Muscle of back (tissue), 3 donors: ENCODE measurements at regions not wholly inside any gene's neighbourhood (a gene's known extent, or its start where the extent isn't known, plus 50 kb on each side); places are given as distances from the start of the nearest gene placed in this dataset.

Experiments used
- DNase-seq, 3 donors: peaks; one replicate each; pipeline versions ENCODE4 v3.0.0 to v3.0.0-alpha.2; 2013

DNA sequence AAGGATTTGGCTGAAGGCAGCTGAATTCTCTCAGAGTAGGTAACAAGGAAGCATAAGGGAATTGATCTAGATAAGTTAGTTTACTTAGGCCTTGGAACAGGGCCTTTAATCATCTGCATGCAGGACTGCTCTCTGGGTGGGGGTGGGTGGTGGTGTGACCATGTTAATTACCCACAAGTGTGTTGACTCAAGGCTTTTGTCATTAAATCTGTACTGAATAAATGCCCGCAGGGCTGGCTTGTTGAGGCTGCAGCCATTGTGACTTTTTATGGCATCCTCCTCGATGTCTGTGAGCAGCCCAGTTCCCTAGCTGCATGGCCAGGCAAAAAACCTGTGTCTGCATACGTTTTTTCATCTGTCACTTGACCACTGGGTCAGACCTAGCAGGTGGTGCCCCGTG, 63.5 kb upstream of the ASCC3 start:
- no peak for DNase-seq

- no peak for DNase-seq
Measured at GRCh38 chr6:100946021-100946540, 65.0 kb upstream of the ASCC3 start.

DNA sequence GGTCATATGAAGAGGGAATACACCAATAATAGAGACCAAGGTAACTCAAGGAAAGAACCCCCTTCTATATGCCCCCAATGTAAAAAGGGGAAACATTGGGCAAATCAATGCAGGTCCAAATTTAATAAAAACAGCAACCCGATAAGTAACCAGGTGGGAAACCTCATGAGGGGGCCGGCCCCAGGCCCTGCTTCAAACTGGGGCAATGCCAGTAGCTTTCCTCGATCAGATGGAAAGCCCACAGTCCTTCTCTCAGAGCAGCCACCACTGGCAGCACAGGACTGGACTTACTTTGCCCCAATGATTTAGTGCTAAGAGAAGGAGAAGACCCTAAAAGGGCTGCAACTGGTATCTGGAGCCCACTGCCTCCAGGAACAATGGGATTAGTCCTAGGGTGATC, 65.6 kb upstream of the ASCC3 start:
- no peak for DNase-seq

DNA sequence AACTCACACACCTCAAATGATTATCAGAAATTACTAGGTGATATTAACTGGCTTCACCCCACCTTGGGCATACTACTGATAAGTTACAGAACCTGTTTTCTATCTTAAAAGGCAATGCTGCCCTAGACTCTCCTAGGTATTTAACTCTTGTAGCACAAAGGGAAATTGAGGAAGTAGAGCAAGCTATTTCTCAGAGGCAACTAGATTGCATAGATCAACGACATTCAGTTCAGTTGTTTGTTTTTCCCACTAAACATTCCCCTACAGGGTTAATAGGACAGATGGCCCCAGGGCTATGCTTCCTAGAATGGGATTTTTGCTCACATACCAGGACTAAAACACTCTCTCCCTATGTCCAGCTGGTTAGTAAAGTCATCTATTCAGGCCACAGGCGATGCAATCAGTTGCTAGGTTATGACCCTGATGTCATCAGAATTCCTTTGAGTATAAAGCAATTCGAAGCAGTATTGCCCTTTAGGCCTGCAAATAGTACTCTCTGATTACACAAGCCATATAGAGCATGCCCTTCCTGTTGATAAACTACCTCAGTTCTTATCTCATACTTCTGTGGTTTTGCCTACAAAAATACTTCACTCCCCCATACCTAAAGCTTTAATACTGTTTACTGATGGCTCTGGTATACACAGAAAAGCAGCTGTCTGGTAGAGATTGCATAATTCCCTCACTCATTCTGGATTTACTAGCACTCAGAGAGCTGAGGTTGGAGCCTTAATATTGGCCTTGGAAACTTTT, 67.4 kb upstream of the ASCC3 start:
- no peak for DNase-seq

- no peak for DNase-seq
Measured at GRCh38 chr6:100952006-100952405, 70.9 kb upstream of the ASCC3 start.

DNA sequence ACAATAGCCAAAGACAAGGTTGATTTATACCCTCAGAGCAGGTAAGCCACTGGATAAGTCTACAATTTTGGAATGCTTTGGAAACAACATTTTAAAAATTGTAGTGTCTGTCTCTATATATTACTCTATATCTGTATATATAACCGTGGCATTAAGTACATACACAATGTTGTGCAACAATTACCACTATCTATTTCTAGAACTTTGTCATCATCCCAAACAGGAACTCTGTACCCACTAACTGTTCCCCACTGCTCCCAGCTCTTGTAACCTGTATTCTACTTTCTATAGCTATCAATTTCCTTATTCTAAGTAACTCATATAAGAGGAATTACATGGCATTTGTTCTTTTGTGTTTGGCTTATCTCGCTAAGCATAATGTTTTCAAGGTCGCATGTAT, 78.2 kb upstream of the ASCC3 start:
- DNase-seq = no peak

DNA sequence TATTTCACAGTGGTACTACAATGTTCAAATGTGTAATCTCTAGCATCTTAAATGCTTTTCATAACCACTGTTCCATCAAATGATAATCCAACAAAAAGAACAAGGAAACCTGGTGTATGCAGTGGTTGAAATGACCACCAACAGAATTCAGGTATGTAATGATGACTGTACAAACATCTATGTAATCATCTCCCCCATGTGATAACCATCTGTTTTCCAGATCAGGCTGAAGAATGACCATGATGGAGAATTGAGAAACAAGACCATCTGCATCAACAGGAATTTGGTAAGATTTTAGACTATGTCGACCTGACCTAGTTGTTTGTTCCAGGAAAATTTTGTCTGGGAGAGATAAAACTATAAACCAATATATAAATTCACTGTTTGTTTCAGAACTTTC, 81.3 kb upstream of the ASCC3 start:
- DNase-seq = no peak

GRCh38 chr6:100965067-100965466, 83.9 kb upstream of the ASCC3 start:
- no peak for DNase-seq

DNA sequence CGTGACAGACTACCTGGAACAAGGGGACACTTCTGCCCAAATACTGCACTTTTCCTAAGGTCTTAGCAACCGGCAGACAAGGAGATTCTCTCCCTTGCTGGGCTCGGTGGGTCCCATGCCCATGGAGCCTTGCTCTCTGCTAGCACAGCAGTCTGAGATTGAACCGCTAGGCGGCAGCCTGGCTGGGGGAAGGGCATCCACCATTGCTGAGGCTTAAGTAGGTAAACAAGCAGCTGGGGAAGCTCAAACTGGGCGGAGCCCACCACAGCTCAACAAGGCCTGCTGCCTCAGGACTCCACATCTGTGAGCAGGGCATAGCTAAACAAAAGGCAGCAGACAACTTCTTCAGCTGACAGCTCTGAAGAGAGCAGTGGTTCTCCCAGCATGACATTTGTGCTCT, 87.8 kb upstream of the ASCC3 start:
- no peak for DNase-seq

GRCh38 chr6:100979267-100979666, 98.1 kb upstream of the ASCC3 start:
- DNase-seq = no peak

DNA sequence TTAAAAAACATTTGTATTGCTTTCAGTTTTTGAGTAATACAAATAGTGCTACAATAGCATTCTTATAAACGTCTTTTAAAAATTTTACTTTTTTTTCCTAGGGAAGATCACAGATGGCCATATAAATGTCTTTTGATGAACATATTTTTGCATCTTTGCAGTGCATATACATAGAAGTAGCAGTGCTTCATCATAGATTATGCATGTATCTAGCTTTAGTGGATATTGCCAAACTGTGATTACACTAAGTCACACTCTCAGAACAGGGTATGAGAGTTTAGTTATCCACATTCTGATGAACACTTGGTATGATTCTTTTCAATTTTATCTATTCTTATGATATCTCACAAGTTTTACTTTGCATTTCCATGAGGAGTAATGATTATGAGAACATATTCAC, 99.8 kb upstream of the ASCC3 start:
- no peak for DNase-seq

- DNase-seq = no peak
Measured at GRCh38 chr6:100986921-100987320, 105.8 kb upstream of the ASCC3 start.

- DNase-seq = no peak
Measured at GRCh38 chr6:100987556-100987955, 106.4 kb upstream of the ASCC3 start.

DNA sequence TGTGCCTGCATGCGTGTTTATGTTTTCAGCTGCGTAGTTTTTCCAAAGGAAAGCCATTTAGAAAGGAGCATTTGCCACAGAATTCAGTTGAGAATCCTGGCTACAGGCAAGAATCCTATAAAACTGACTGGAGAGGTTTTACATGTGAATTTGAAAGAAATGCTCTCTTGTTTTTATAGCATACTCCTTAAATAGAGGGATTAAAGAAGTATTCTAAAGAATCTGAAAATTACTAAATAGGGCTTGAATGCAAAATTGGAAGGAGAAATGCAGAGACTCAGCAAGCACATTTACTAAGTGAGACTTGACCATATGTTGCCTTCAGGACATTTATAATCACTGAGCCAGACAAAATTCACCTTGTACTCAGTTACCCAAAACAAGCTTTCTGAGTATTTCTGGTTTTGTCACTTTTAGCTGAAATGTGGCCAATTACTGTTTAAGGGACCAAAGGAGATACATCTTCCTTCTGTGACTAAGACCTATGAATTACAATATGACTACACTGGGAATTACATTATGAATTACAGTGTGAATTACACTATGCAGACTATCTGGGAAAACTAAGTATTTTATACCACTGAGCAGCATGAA, 107.4 kb upstream of the ASCC3 start:
- DNase-seq = no peak

- no peak for DNase-seq
Measured at GRCh38 chr6:100990070-100990469, 108.9 kb upstream of the ASCC3 start.

DNA sequence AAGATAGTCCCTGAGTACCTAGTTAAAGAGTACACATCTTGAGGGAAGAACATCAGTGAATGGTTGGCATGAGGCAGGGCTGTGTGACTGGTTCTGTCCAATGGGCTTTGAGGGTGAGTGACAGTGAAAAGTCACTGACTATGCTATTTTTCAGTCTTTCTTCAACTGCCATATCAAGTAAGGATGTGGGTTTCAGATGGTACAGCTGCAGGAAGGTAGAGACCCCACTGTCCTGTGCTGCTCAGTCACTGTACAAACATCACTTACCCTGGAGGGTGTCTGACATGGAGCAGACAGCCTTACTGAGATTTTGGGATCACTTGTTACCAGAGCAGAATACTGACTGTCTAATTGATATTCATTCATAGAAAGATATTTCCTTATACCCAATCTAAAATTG, 115.3 kb upstream of the ASCC3 start:
- no peak for DNase-seq

DNA sequence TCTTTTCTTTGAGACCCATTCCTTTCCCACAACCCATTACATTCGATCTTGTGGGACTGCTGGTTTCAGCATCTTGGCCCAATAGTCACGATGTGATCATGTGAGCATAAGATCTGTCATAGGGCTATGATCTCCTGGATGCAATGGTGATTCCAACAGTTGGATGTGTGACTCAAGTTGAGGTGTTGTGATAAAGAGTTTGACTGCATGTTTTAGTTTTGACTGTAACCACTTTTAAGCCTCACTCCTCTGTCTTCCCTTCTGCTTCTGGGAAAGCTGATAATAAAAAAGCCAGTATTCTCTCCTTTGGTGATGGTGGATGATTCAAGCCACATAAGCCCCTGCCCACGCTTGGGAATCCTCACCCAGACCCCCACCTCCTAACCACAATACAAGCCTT, 117.0 kb upstream of the ASCC3 start:
- DNase-seq = no peak

- DNase-seq = no peak
Measured at GRCh38 chr6:100999034-100999597, 118.0 kb upstream of the ASCC3 start.

- DNase-seq = no peak
Measured at GRCh38 chr6:101000341-101000740, 119.2 kb upstream of the ASCC3 start.

GRCh38 chr6:101001012-101001411, 119.9 kb upstream of the ASCC3 start:
- no peak for DNase-seq

- DNase-seq = no peak
Measured at GRCh38 chr6:101001607-101002006, 120.5 kb upstream of the ASCC3 start.

- DNase-seq = no peak
Measured at GRCh38 chr6:101003075-101003474, 121.9 kb upstream of the ASCC3 start.

GRCh38 chr6:101011186-101011585, 130.1 kb upstream of the ASCC3 start:
- DNase-seq = no peak
